OCI-LY7 (cell line): ENCODE measurements at regions not wholly inside any gene's neighbourhood (a gene's known extent, or its start where the extent isn't known, plus 50 kb on each side); places are given as distances from the start of the nearest gene placed in this dataset.

Experiments used
- CTCF ChIP-seq: fragments of 200-600 bp; sonication (generic); conservative IDR thresholded peaks from 2 replicates; pipeline ENCODE4 v1.5.1; 2014; ENCODE audit warnings: mild to moderate bottlenecking, antibody characterized with exemption, low read length, moderate library complexity, mixed read lengths
- EZH2phosphoT487 ChIP-seq: fragments of 200-600 bp; sonication (generic); IDR thresholded peaks from 2 replicates; pipeline ENCODE4 v1.6.1; 2018; ENCODE audit warnings: low read depth, borderline replicate concordance, mild to moderate bottlenecking, mixed run types, antibody characterized with exemption, low read length, moderate library complexity, mixed read lengths

DNA sequence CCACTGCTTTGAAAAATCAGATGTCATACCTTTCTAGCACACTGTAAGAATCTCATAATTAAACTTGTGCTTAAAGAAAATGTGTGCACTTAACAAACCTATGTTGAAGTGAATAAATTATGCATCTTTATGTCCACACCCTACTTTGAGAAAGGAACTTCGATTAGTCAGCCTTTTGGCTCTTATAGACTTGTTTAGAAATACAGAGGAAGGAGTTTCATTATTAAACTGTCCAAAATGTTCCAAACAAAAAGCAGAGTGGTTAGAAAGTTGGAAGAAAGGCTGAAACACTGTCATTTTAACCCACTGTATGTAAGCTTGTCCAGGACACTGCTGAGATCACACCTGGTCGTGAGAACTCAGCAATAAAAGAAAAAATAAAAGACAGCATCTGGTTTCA, 863.2 kb upstream of the CHORDC1 start:
- TF ChIP-seq CTCF (no peak), EZH2phosphoT487 (no peak)
